Myocyte (in vitro differentiated cells): ENCODE measurements at regions not wholly inside any gene's neighbourhood (a gene's known extent, or its start where the extent isn't known, plus 50 kb on each side); places are given as distances from the start of the nearest gene placed in this dataset.
"Not testable (repeated sequence)": the region's sequence is repeated elsewhere in the genome, so short reads cannot be mapped to it uniquely, and the experiment has no call there.

Experiments used
- DNase-seq: peaks from one replicate; pipeline ENCODE4 v3.0.0-alpha.2; 2012; ENCODE audit warnings: low read depth

DNA sequence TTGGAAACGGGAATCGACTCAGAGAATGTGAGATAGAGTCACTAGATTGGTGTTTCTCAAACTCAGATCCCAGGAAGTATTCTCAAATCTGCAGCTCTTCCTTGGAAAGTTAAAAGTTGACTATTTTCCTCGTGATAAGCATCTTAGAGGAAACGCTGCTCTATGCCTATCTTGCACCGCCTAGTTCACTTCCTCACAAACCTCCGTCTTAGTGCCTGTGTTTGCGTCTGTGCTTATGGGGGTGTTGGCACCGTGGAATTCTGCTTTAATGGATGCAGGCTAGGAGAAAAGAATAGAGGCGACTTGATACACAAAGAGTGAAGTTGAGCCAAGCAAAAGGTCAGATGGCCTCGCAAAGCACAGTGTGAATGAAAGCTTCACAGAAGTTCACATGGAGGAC lies 255.3 kb upstream of the ID2 start:
- no peak for DNase-seq

DNA sequence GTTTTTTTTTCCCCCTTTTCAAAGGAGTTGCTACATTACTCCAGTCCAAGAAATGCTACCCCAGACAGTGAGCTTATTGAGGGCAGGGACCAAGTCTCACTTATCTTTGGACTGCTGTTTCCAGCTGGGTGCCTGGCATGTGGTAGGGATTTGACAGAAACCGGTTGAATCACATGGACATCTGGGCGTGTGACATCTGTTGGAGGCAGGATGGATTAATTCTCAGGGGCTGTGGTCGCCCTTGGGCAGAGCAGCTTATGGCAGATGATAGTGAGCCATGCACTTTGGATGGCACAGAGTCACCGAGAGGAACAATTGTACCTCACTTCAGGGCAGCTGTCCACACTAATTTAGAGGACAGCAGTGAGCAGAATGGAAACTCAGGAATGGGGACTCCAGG lies 254.6 kb upstream of the ID2 start:
- DNase-seq, result peak; percentile 39

DNA sequence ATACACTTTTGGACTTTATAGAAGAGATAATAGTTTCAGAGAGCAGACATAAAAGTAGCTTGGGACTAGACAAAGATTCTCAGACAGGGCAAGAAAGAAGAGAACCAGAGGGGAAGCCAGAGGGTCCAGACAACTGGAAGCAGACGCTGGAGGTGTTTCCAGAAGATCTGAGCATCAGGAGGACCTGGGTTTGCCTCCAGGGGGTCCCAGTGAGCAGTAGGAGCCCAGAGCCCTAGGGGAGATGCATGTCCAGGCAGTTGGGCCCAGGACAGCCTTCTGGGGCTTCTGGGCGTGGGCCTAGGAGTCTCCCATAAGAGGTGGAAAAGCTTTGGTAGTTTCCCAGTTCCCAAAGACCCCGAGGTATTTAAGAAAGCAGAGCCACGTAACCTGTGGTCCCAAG lies 251.2 kb upstream of the ID2 start:
- no peak for DNase-seq

DNA sequence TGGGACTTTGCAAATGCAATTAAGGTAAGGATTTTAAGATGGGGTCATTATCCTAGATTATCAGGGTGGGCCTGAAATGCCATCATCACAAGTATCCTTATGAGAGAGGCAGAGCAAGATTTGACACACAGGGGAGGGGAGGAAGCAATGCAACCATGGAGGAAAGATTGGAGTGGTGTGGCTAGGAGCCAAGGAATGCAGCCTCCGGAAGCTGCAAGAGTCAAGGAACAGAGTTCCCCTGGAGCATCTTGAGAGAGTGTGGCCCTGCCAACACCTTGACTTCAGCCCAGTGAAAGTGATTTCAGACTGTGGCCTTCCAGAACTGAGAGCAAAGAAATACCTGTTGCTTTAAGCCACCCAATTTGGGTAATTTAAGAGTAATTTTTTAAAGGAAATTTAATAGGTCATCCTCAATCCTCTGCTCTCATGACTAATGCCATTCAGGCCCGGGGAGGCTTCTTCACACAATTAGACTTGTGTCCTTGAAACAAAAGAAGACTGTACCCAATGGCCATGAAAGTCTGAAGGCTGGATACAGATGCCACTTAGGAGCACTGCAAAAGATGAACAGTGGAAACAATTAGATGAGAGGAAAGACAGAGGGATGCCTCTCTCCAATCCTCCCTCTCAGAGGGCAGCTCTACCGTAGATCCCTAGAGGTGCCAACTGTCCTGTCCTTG lies 250.3 kb upstream of the ID2 start:
- DNase-seq, result no peak

DNA sequence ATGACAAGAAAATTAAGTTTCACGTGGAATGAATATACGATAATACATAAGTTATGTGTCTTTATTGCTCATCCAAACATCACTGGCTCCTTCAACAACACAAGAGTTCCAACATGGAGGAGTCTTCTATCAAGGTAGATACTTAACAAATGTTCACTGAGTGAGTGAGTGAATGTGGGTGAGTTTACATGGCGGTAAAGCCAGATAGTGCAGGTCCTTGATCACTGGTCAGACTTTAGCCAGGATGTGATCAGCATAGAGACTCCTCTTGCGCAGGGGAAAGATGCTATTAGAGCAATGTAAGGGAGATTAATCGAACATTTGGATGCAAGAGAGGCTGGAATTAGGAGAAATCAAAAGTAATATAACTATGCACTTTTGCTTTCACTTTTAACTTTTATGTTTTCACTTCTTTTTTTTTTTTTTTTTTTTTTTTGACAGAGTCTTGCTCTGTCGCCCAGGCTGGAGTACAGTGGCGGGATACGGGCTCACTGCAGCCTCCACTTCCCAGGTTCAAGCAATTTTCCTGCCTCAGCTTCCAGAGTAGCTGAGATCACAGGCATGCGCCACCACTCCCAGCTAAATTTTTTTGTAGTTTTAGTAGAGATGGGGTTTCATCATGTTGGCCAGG lies 249.0 kb upstream of the ID2 start:
- DNase-seq, result no peak

DNA sequence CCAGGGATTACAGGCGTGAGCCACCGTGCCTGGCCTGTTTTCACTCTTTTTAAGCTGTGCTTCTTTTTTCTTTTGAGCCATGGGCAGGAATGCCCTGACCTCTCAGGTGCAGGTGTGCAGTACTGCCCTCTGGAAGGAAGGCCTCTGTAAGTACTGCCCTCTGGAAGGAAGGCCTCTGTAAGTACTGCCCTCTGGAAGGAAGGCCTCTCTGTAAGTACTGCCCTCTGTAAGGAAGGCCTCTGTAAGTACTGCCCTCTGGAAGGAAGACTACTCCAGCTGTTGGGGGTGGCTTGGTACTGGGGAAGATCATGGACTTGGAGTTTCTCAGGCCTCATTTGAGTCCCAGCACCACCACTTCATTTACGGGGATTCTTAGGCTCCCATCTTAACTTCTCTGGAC lies 248.5 kb upstream of the ID2 start:
- DNase-seq, result no peak

DNA sequence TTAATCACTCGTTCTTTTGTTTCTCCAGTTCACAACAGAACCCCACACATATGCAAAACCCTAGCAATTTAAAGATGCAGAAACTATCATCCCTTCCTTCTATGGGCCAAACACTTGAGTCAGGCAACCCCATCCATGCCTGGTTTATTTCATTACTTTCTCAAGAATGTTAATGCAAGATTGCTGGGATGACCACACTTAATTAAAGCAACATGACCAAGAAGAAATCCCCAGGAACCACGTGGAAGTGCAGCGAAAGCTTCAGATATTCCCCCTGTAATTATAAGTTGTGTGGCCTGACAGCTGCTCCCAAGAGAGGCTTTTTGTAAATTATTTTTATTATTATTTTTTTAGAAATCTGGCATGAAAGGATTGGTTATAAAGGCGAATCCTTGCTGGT lies 246.2 kb upstream of the ID2 start:
- DNase-seq, result no peak

DNA sequence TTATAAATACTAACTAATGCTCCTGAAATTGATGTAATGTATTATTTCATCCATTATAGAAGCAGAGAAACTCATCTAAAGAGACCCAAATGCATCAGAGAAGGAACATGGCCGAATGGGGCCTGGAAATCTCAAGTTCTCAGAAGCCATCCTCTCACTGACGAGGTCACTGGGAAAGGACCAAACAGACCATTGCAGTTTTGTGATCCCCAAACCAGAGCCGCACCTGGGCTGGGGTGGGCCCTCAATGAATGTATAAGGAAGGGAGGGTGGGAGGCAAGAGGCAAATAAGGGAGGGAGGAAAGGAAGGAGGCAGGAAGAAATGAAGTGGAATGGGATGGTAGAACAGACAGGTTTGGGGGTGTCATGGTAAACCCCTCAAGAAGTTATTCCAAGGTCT lies 245.3 kb upstream of the ID2 start:
- no peak for DNase-seq

DNA sequence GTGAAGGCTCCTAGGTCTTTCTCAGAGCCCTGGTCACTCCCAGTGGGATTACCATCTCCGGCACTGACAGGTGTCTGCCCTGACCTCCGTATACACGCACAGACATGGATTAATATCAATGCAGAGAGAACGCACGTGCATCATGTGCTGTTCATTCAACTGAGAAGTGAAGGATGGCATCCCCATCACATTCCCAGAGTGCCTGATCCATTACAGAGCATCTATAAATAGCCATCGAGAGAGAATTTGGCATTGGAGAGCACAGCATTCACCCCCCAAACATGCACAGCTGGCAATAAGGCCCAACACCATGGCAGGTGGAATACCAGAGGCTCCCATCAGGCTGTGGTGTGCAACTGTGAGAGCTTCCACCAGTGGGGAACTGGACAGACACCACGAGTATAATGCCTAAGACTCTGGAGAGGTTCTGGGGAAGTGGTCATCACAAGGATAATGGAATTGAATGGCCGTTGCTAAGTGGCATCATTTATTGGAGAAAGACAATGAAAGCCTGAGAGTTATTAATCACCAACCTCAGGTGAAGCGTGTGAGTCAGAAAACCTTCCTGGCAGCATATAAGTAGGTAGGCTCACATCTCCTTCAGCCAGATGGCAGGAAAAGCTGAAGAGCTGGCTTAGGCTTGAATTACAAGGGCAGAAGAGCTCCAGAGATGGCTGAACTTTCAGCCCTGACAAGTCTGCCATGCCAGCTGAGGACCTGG lies 244.5 kb upstream of the ID2 start:
- DNase-seq, result peak; percentile 95

DNA sequence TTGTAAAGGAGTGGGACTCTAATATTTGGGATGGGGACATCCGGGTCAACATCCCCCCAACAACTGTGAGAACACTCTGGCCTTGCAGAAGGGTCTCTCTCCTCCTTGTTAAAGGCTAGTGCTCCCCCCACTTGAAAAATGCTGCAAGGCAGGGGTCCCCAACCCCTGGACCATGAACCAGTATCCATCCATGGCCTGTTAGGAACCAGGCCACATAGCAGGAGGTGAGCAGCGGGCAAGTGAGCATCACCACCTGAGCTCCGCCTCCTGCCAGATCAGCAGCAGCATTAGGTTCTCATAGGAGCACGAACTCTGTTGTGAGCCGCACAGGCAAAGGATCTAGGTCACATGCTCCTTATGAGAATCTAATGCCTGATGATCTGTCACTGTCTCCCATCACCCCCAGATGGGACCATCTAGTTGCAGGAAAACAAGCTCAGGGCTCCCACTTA lies 243.9 kb upstream of the ID2 start:
- no peak for DNase-seq

DNA sequence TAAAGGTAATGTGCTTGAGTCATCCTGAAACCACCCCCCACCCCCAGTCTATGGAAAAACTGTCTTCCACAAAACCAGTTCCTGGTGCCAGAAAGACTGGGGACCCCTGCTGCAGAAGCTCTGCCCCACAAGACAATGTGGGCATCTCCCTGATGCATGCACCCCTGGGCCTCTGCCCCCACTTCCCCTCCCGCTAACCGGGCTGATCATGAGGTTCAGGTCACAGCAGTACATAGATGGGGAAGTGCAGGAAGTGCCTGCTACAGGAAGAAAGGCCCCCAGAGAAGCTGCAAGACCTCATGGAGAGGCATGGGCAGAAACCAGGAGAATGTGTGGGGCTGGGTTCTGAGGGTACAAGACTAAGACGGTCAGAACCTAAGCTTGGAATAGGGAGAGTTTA lies 243.4 kb upstream of the ID2 start:
- no peak for DNase-seq

DNA sequence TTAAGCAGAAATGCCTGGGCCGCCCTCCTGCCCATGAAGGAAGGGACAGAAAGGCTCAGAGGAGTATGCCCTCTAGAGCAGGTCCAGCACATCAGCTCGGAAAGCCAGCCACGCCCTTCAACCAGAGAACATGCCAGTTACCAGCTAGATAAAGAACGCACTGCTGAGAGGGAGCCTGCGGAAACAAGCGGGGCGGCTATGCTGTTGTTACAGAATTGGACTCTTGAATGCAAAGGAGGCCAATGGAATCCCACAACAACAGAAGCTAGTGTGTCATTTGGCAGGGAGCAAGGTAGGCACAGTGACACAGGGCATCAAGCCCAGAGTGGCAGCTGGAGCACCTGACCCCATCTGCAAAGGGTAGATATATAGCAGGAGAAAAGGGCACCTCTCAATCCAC lies 242.9 kb upstream of the ID2 start:
- DNase-seq, result no peak

DNA sequence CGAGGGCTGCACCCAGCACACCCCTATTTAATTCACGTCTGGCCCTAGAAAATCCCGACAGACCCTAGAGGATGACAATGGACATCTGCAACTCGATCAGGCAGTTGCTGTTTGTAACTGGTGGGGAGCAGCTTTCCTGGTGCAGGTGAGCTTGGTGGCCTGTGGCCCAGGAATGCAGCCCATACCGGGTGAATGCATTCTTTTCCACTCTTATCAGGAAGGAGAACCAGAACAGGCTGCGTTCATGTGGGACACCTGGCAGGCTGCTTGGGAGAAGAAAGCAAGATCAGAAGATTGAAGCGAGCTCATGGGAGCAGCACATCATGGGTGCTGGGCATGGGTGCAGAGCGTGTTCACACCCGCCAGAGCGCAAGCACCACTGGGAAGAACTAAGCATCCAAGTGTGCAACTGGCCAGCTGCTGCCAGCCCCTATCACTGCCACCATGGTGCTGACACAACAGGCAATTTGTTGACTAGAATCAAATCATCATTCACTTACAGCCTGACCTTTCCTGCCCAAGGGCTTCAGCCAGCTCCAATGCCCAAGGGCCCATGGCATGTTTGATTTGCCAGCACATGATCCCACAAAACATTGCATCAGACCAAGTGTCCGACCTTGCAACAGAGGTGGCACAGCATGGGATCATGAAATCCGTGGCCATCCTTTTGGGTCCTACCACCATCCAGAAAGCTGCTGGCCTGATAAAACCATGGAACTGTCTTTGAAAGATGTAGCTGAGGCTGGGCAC lies 241.7 kb upstream of the ID2 start:
- no peak for DNase-seq

DNA sequence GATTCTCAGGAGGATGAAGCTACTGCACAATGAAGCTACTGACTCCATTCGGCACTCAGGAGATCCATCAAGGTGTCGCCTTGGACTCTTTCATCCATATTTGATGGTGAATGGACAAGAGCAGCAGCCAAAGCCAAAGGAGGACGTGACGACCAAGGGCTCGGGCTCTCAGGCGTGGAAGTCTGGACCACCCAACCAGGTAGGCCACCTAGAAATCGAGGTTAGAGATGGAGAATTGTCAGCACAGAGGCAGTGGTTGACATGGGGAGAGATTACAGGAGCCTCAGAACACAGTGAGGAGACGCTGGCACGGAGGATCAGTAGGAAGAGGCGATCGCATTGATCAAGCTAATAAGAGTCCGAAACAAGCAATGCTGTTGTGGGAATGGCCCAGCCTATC lies 240.5 kb upstream of the ID2 start:
- no peak for DNase-seq

DNA sequence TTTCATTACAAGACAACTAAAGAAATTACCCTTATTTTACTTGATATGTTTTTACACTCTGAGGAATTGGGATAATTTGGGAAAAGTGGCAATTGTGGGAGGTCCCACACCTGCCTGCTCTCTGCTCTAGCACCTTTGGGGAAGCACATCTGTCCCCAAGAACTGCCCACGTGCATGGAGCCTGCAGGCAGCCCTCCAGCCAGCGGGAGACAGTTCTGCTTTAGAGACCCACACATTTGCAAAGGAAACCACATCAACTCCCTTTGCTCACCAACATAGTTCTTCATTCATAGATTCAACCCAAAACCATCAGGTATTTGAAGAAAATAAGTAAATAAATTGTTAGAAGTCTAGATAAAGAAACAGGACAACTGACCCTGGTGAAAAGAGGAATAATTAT lies 239.9 kb upstream of the ID2 start:
- no peak for DNase-seq

DNA sequence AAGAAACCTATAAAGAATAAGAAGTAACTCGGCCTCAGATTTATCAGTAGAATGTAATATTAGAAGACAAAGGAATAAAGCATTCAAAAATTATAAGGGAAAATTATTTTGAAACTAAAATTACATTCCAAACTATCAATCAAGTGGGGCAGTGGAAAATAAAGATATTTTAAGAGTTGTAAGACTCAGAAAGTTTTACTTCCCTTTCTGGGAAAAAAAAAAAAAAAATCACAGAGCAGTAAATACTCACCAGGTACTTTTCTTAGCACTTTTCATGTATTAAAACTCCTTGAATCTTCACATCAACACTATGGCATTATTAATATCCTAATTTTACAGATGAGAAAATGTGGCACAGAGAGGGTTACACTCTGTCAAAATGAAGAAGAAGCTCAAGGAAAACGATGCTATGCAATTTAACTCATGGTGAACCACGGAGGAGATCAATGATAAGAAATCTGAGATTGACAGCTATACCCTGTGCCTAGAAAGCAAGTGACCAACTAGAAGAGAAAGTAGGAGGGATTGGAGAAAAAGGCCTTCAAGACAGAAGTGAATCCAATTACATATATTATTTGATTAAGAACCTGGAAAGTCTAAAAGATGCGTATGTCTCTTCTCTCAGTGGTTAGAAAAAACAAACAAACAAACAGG lies 238.9 kb upstream of the ID2 start:
- no peak for DNase-seq

DNA sequence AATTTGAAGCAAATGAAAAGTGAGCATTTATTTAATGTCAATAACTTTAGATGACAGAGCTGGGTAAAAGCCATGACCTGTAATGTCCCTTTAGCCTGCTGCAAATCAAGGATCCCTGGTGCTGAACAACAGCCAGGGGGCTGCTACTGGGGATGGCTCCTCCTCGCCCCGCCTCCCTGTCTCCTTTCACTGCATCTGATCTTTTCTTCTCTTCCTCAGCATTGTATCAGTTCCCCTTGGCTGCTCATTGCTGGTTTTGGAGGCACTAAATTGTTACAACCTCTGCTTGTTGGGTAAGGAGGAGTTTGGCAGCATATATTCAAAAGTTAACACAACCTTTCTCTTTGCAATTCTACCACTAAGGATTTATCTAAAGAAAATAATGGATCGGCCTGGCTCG lies 236.3 kb upstream of the ID2 start:
- no peak for DNase-seq

DNA sequence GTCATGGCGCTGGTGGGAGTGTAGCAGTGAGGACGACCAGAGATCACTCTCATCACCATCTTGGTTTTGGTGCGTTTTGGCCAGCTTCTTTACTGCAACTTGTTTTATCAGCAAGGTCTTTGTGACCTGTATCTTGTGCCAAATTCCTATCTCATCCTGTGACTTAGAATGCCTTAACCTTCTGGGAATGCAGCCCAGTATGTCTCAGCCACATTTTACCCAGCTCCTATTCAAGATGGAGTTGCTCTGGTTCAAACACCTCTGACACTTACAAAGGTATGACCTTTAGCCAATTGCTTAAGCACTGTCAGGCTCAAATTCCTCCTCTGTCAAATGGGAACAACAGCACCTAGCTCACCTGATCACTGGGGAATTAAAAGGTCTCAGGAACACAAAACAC lies 235.1 kb upstream of the ID2 start:
- not testable (repeated sequence) for DNase-seq

DNA sequence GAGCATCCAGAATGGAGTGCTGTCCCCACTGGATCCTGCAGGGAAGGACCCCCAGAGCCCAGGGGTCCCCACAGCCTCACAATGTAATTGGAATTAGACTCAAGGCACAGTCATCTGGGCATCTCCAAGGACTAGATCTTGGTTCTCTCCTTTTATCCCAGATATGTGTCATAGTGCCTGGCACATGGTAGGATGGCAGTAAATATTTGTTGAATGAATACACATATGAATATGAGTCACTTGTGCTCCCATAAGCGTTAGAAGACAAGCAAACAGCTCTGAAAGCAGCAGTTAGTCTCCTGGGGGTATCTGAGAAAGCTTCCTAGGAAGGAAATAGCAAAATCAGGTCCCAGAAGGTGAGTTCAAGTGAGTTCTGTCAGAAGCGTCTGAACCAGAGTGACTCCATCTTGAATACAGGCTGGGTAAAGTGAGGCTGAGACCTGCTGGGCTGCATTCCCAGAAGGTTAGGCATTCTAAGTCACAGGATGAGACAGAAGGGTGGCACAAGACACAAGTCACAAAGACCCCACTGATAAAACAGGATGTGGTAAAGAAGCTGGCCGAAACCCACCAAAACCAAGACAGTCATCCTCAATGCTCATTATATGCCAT lies 234.1 kb upstream of the ID2 start:
- no peak for DNase-seq

DNA sequence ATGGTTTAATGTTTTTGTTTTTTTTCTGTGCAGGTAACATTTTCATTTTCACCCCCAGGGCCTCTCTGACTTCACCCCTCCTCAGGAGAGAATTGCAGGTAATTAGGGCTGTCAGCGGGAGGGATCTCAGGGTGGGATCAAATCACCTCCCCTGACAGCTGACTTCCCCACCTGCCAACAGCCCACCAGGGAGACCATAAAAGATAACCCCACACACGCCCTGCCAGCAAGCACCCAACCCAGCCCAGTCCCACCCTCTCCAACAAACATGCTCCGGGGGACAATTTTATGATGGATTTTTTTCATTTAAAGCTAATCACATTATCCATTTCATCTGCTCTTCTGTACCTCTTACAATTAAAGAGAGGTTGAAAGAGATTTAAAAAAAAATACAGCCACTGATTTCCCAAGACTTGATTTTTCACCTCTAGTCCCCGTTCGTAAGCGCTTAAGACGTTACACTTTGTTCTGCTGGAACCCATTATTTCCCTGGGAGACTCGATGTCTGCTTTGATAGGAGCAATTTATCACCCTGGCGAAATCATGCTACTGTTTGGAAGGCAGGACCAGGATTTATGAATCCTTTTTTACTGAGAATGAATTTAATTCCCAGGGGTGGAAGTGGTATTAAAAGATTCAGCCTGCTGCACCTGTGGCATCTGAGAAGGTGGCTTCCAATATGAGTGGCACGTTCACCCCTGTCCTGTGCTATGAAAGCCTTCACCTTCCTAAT lies 232.9 kb upstream of the ID2 start:
- DNase-seq, result no peak
